Mammary epithelial cell (primary cell): ENCODE measurements at regions not wholly inside any gene's neighbourhood (a gene's known extent, or its start where the extent isn't known, plus 50 kb on each side); places are given as distances from the start of the nearest gene placed in this dataset.

Source experiments
- EZH2 ChIP-seq: IDR thresholded peaks from 2 replicates; pipeline ENCODE4 v1.6.1; 2012; ENCODE audit warnings: low read length, inconsistent platforms, borderline replicate concordance
- TF ChIP-seq, protein P1 (sequence below), 2 donors: IDR thresholded peaks in 1 of 2; conservative IDR thresholded peaks in 1 of 2; 2 replicates each; pipeline ENCODE4 v1.5.1; 2011 to 2012; ENCODE audit warnings: inconsistent platforms in 2 of 2, low read length in 2 of 2, mild to moderate bottlenecking in 2 of 2, control low read depth in 1 of 2, low read depth in 1 of 2; ENCODE audit not compliant: insufficient read depth in 1 of 2; ENCODE audit errors: extremely low read depth in 1 of 2

DNA sequence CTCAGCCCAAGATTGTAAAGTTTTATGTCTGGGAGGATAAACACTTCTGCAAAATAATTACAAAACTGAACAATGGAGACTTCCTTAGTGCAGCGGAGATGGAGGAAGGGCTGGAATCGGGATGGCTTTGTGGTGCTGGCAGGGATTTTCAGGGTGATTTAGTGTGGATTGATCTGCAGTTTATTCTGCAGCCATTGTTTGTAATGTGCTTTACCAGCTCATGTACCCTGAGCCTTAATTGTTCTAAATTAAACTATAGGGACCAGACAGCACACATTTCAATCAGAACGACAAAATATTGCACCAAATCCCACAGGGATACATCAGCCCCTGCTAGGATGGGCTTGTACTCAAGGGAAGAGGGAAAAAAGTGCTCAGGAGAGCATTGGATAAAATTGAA is 103.2 kb upstream of the ONECUT1 start:
- TF ChIP-seq, protein P1, sequence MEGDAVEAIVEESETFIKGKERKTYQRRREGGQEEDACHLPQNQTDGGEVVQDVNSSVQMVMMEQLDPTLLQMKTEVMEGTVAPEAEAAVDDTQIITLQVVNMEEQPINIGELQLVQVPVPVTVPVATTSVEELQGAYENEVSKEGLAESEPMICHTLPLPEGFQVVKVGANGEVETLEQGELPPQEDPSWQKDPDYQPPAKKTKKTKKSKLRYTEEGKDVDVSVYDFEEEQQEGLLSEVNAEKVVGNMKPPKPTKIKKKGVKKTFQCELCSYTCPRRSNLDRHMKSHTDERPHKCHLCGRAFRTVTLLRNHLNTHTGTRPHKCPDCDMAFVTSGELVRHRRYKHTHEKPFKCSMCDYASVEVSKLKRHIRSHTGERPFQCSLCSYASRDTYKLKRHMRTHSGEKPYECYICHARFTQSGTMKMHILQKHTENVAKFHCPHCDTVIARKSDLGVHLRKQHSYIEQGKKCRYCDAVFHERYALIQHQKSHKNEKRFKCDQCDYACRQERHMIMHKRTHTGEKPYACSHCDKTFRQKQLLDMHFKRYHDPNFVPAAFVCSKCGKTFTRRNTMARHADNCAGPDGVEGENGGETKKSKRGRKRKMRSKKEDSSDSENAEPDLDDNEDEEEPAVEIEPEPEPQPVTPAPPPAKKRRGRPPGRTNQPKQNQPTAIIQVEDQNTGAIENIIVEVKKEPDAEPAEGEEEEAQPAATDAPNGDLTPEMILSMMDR (conservative IDR thresholded peaks at IDR 0.05 in 1 of 2, IDR thresholded peaks at IDR 0.05 in 1 of 2; ENCODE audit: extremely low read depth in 1 of 2, insufficient read depth in 1 of 2, low read depth in 1 of 2, low read length in 2 of 2), result no peak
- no peak for TF ChIP-seq EZH2
